ENCODE measurements at regions not wholly inside any gene's neighbourhood (a gene's known extent, or its start where the extent isn't known, plus 50 kb on each side); places are given as distances from the start of the nearest gene placed in this dataset.

DNA sequence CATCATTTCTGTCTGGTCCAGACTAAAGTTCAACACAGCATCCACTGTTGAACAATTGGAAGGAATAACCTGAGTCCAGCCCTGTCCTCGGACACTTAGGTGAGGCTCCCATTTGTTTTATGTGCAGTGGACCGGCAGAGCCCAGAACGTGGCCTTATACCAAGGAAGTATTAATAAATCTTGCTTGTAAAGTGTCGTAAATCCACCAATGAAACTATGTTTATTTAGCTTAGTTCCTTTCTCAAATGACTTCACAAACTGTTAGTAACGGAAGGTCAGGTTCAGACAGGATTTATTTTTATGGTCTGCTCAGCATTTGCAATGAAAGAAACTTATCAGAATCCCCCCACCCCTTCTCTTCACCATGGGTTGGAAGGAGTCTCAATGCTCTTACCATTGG lies 149.5 kb downstream of the PCSK1 start:
- no peak for DNase-seq (ENCODE audit: low spot score)

- no peak for DNase-seq (ENCODE audit: low spot score)
Observed at GRCh38 chr5:96282020-96282419, 151.0 kb downstream of the PCSK1 start.

- no peak for DNase-seq (ENCODE audit: low spot score)
Observed at GRCh38 chr5:96280946-96281393, 152.1 kb downstream of the PCSK1 start.

GRCh38 chr5:96279801-96280542 lies 153.1 kb downstream of the PCSK1 start:
- no peak for DNase-seq (ENCODE audit: low spot score)

DNA sequence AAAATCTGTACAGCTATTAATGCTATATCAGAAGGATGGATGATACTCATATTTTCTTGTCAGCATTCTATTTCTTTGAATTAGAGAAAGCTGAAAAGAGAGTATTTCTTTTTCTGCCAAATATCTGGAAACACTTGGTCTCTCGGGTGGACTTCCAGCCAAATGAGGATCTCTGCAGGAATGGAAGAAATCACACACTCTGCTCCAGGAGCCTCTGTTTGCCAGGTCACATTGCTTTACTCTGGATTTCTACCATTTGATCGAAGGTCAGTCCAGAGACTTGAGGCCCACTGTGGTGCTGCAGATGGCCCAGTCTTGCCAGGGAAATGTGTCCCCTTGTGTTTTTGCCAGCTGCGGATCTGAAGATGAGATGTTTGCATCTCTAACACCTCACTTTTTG lies 154.1 kb downstream of the PCSK1 start:
- no peak for DNase-seq (ENCODE audit: low spot score)

DNA sequence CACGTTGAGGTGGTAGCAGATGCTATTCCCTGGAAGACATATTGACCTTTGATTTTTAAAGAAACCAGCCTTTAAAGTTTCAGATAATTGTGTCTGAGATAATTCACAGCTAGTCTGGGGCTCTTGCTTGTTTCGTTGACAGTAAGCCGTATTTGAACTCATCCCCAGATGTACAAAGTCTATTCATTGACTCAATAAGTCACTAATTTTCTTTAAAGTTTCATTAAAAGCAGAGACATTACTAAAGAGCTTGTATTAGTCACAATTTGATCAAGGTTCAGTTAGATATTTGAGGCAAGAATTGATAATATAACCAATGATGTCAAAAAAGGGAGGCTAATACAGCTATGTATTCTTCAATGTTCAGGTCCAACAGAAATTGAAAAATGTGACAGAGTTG lies 158.0 kb downstream of the PCSK1 start:
- DNase-seq (ENCODE audit: low spot score) = no peak

DNA sequence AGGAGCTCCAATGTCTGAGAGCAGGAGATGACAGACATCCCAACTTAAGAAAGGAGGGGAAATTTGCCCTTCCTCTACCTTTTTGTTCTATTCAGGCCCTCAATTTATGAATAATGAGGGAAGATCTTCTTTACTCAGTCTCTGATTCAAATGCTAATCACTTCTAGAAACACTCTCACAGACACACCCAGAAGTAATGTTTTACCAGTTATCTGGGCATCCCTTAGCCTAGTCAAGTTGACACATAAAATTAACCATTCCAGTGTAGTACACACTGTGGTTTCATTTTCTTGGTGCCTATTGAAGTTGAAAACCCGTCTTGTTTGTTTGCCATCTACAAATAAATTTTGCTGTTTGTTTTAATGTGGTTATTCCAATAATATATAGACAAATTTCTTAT lies 167.6 kb downstream of the PCSK1 start:
- no peak for DNase-seq (ENCODE audit: low spot score)

DNA sequence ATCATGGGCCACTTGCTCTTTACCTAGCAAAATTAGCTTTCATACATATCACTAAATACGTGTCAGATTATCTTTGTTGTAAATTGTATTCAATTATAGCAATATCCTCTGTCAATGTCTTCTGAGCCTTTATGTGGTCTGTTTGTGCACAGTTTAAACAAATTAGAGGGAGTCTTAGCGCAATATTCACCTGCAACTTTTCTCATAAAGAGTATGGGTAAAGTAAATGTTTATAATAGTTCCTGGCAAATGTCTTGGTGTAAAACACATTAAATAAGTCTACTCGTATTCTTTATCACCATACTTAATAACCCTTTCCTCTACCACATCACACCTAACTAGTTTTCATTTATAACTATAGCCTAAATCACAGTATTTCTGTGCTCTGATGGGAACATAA lies 169.0 kb downstream of the PCSK1 start:
- DNase-seq (ENCODE audit: low spot score) = no peak

DNA sequence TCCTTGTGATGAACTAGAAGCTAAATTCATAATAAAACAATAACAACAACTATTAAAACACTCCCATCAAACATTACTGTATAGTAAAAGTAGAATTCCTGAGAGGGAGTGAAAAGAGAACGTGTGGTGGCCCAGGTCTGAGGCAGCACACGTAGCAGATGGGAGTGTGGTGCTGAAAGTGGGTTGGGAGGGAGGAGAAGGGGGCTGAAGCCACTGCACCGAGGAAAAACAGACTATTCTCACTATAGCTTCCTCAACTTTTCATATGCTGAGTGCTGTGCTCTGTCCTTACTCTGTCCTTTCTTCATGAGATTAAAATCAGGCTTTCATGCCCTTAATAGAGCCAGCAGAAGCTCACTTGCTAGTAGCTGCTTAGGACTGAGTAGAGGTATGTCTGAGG lies 170.9 kb downstream of the PCSK1 start:
- DNase-seq (ENCODE audit: low spot score) = no peak

- no peak for DNase-seq (ENCODE audit: low spot score)
Observed at GRCh38 chr5:96260009-96260408, 173.0 kb downstream of the PCSK1 start.

- no peak for DNase-seq (ENCODE audit: low spot score)
Observed at GRCh38 chr5:96259151-96259772, 173.8 kb downstream of the PCSK1 start.

GRCh38 chr5:96258692-96259091 lies 174.4 kb downstream of the PCSK1 start:
- no peak for DNase-seq (ENCODE audit: low spot score)

GRCh38 chr5:96257904-96258303 lies 175.1 kb downstream of the PCSK1 start:
- no peak for DNase-seq (ENCODE audit: low spot score)

DNA sequence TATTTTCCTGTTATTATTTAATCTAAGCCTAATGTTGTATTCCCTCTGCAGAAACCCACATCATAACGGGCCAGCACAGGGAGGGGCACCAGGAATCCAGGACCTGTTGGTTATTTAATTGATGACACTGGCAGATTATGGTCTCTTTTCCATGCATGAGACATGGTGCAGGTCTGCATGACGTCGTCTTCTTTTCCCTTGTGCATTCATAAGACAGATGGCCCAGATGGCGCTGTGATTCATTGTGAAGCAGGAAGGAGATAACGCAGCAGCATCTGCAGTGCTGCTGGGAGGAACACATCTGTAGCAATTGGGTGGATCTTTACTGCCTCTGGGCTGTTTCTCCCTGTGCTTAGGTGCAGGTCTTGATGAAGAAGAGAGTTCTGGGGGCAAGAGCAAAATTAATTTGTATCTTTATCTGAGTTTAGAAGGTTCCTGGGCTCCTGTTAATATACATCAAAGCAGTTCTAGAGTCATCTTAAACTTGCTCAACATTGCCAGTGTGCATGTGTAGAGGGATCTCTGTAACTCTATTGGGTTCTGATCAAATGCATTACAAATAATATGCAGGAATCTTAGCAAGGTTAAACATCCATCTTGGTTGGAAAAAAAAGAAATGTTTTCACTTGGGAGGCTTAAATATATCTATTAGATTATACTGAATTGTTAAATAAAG lies 176.1 kb downstream of the PCSK1 start:
- DNase-seq (ENCODE audit: low spot score) = no peak

DNA sequence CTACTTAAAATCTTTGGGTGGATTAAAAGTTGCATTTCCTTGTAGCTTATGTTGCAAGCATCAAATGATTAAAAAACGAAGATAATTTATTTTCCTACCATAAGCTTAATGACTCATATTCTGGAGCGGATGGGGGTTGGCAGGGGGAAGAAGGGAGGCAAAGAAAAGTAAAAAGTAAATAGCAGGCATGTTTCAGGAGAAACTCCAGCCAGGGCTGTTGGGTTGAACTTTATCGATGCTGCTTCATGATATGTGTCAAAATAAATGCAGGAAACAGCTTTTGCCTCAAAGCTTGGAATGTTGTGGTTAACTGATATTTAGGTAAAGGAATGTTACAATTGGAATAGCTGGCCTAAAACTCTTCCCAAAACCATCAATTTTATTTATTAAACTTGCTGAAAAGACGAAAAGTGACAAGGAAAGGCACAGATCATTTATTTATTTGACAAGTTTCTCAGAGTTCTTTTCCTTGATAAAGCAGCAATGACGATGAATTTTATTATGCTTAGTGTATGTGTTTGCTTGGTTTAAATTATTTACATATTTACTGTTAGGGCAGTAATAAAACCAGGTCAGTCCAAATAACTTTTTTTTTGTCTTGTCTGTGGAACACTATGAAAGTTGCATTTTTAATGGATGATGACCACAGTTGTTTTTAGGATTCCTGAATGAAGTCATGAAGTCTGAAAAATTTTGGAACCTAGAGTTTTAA lies 177.9 kb downstream of the PCSK1 start:
- DNase-seq (ENCODE audit: low spot score) = no peak

- DNase-seq (ENCODE audit: low spot score) = no peak
Observed at GRCh38 chr5:96253140-96253539, 179.9 kb downstream of the PCSK1 start.

- DNase-seq (ENCODE audit: low spot score) = no peak
Observed at GRCh38 chr5:96252596-96252995, 180.5 kb downstream of the PCSK1 start.

GRCh38 chr5:96250782-96251181 lies 182.3 kb downstream of the PCSK1 start:
- no peak for DNase-seq (ENCODE audit: low spot score)

GRCh38 chr5:96248131-96248530 lies 184.9 kb downstream of the PCSK1 start:
- DNase-seq (ENCODE audit: low spot score) = no peak

- DNase-seq (ENCODE audit: low spot score) = no peak
Observed at GRCh38 chr5:96247708-96248107, 185.3 kb downstream of the PCSK1 start.

- no peak for DNase-seq (ENCODE audit: low spot score)
Observed at GRCh38 chr5:96247097-96247701, 185.8 kb downstream of the PCSK1 start.

Measured in CD4-positive, alpha-beta T cell treated with Interleukin-15 for 4 hours (primary cell).